ENCODE measurements at regions not wholly inside any gene's neighbourhood (a gene's known extent, or its start where the extent isn't known, plus 50 kb on each side); places are given as distances from the start of the nearest gene placed in this dataset.
A peak's percentile ranks its signal among the peaks of the same experiment; 100 is the strongest.

DNA sequence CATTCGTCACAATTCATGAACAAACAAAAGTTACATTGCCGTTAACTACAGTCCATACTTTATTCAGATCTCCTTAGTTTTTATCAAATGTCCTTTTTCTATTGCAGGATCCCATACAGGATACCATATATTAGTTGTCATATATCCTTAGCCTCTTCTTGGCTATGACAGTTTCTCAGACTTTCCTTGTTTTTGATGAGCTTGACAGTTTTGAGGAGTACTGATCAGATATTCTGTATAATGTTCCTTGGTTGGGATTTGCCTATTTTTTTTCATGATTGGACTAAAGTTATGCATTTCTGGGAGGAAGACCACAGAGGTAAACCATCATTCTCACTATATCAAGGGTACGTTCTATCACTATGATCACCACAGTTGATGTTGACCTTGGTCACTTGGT is 1627.4 kb upstream of the C9orf72 start:
- H2BK12ac ChIP-seq (ENCODE audit: low read length in 2 of 2), result no peak overlapping the region
- WGBS, result 97% methylated on average over 2 of the region's 3 CpGs
- H3K9me3 ChIP-seq (ENCODE audit: control insufficient read depth, low read length), result no peaks in the 10 kb centered on the region
- H3K14ac ChIP-seq (ENCODE audit: low read length in 2 of 2), result no peak overlapping the region
- no peaks in the 10 kb centered on the region for H3K27me3 ChIP-seq (ENCODE audit: control insufficient read depth in 1 of 2, insufficient read depth in 1 of 2, low read length in 2 of 2)
- H4K91ac ChIP-seq (ENCODE audit: low read length), result no peak overlapping the region
- no peak overlapping the region for H3K4ac ChIP-seq (ENCODE audit: low read depth in 1 of 2, low read length in 2 of 2)
- H3K4me3 ChIP-seq (ENCODE audit: insufficient read depth in 1 of 2, low read depth in 1 of 2, low read length in 2 of 2), result no peak overlapping the region
- H2BK120ac ChIP-seq (ENCODE audit: low read depth, low read length), result no peak overlapping the region
- no peak overlapping the region for H2AK5ac ChIP-seq (ENCODE audit: low read length, severe bottlenecking)
- H3K27ac ChIP-seq (ENCODE audit: low read length, poor library complexity, severe bottlenecking), result no peak overlapping the region
- no peaks in the 10 kb centered on the region for H3K4me1 ChIP-seq (ENCODE audit: control insufficient read depth, insufficient read depth, low read depth, low read length)
- H3K23ac ChIP-seq (ENCODE audit: low read length in 2 of 2), result no peak overlapping the region
- H3K18ac ChIP-seq (ENCODE audit: low read depth in 1 of 2, low read length in 2 of 2), result no peak overlapping the region
- H3K9ac ChIP-seq (ENCODE audit: low read length), result no peak overlapping the region
- no peak overlapping the region for H2AFZ ChIP-seq (ENCODE audit: low read depth, low read length)
- H3K4me2 ChIP-seq (ENCODE audit: low read length, poor library complexity, severe bottlenecking), result no peak overlapping the region
- no peak overlapping the region for H4K8ac ChIP-seq (ENCODE audit: low read length)
- DNase-seq, result no peak
- no peak overlapping the region for H2BK15ac ChIP-seq (ENCODE audit: low read depth, poor library complexity, severe bottlenecking)
- no peaks in the 10 kb centered on the region for H3K79me1 ChIP-seq (replicated peaks; ENCODE audit: low read length, poor library complexity, severe bottlenecking)
- no peak overlapping the region for H2BK5ac ChIP-seq (ENCODE audit: low read depth, low read length, poor library complexity, severe bottlenecking)
- no peaks in the 10 kb centered on the region for H3K36me3 ChIP-seq (ENCODE audit: control insufficient read depth in 1 of 2, insufficient read depth in 2 of 2, low read depth in 1 of 2, low read length in 2 of 2)

DNA sequence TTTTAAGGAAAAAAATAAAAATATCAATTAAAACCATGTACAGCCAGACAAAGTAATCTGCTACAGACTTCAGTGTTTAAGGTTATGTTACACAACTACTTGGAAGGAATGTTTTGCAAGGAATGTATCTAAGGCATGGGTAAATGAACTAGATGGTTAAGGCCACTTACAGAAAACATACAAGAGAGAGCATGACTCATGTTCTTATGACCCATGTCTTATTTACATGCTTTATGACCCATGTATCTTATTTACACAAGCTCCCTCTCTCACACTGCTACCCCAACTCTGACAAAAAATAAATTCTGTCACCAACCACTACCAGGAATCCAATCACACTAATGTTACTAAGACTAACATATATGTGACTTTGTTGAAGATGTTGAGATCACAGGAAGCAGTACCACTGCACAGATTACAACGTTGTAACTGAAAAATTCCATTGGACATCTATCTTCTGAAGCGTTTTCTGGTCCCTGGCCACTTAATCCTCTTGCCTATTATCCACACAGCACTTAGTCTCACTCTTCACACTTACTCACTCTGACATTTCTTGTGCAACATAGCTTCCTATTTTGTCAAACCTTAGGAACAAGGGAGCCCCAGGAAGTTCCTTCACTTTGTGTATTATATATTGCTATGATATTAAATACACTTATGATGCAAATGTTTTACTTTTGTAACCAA is 1630.1 kb upstream of the C9orf72 start:
- H3K4me1 ChIP-seq (ENCODE audit: control insufficient read depth, insufficient read depth, low read depth, low read length), result no peaks in the 10 kb centered on the region
- no peak overlapping the region for H3K4me3 ChIP-seq (ENCODE audit: insufficient read depth in 1 of 2, low read depth in 1 of 2, low read length in 2 of 2)
- H2BK15ac ChIP-seq (ENCODE audit: low read depth, poor library complexity, severe bottlenecking), result no peak overlapping the region
- no peaks in the 10 kb centered on the region for H3K36me3 ChIP-seq (ENCODE audit: control insufficient read depth in 1 of 2, insufficient read depth in 2 of 2, low read depth in 1 of 2, low read length in 2 of 2)
- H3K9me3 ChIP-seq (ENCODE audit: control insufficient read depth, low read length), result no peaks in the 10 kb centered on the region
- no peak overlapping the region for H2AK5ac ChIP-seq (ENCODE audit: low read length, severe bottlenecking)
- H3K18ac ChIP-seq (ENCODE audit: low read depth in 1 of 2, low read length in 2 of 2), result no peak overlapping the region
- no peak overlapping the region for H4K8ac ChIP-seq (ENCODE audit: low read length)
- no peak overlapping the region for H2AFZ ChIP-seq (ENCODE audit: low read depth, low read length)
- no peak overlapping the region for H4K91ac ChIP-seq (ENCODE audit: low read length)
- H3K9ac ChIP-seq (ENCODE audit: low read length), result no peak overlapping the region
- H3K4ac ChIP-seq (ENCODE audit: low read depth in 1 of 2, low read length in 2 of 2), result no peak overlapping the region
- H2BK12ac ChIP-seq (ENCODE audit: low read length in 2 of 2), result no peak overlapping the region
- H3K23ac ChIP-seq (ENCODE audit: low read length in 2 of 2), result no peak overlapping the region
- H3K14ac ChIP-seq (ENCODE audit: low read length in 2 of 2), result no peak overlapping the region
- no peak overlapping the region for H3K4me2 ChIP-seq (ENCODE audit: low read length, poor library complexity, severe bottlenecking)
- no peaks in the 10 kb centered on the region for H3K79me1 ChIP-seq (replicated peaks; ENCODE audit: low read length, poor library complexity, severe bottlenecking)
- 28% methylated on average over 2 of the region's 2 CpGs for WGBS
- H2BK5ac ChIP-seq (ENCODE audit: low read depth, low read length, poor library complexity, severe bottlenecking), result no peak overlapping the region
- no peak overlapping the region for H2BK120ac ChIP-seq (ENCODE audit: low read depth, low read length)
- peak; percentile 86 for DNase-seq
- no peaks in the 10 kb centered on the region for H3K27me3 ChIP-seq (ENCODE audit: control insufficient read depth in 1 of 2, insufficient read depth in 1 of 2, low read length in 2 of 2)
- no peak overlapping the region for H3K27ac ChIP-seq (ENCODE audit: low read length, poor library complexity, severe bottlenecking)

DNA sequence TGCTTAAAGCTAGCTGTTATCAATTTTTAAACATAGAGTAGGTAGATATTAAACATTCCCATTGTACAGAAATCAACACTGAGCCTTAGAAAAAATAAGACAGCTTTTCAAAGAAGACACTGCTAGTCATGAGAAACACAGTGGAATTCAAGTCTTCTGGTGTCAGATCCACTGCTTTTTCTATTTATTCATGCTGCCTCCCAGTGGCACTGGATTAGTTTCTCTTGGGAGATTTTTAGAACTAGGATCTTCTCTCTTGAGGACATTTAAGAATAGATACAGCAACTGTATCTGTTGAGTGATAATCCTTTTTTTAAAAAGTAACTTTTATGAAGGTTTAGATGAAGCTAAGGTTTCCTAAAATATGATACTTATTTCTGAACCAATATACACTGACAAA is 1635.4 kb upstream of the C9orf72 start:
- peaks cover 6% of the 10 kb centered on the region for H3K4me1 ChIP-seq (ENCODE audit: control insufficient read depth, insufficient read depth, low read depth, low read length)
- no peaks in the 10 kb centered on the region for H3K36me3 ChIP-seq (ENCODE audit: control insufficient read depth in 1 of 2, insufficient read depth in 2 of 2, low read depth in 1 of 2, low read length in 2 of 2)
- H2BK15ac ChIP-seq (ENCODE audit: low read depth, poor library complexity, severe bottlenecking), result no peak overlapping the region
- no peak overlapping the region for H2AK5ac ChIP-seq (ENCODE audit: low read length, severe bottlenecking)
- no peak overlapping the region for H3K4ac ChIP-seq (ENCODE audit: low read depth in 1 of 2, low read length in 2 of 2)
- no peak overlapping the region for H2BK12ac ChIP-seq (ENCODE audit: low read length in 2 of 2)
- H3K14ac ChIP-seq (ENCODE audit: low read length in 2 of 2), result no peak overlapping the region
- no peak overlapping the region for H3K18ac ChIP-seq (ENCODE audit: low read depth in 1 of 2, low read length in 2 of 2)
- no peak overlapping the region for H3K4me2 ChIP-seq (ENCODE audit: low read length, poor library complexity, severe bottlenecking)
- H2AFZ ChIP-seq (ENCODE audit: low read depth, low read length), result no peak overlapping the region
- no peak overlapping the region for H2BK120ac ChIP-seq (ENCODE audit: low read depth, low read length)
- H3K4me3 ChIP-seq (ENCODE audit: insufficient read depth in 1 of 2, low read depth in 1 of 2, low read length in 2 of 2), result no peak overlapping the region
- no peak for DNase-seq
- no peaks in the 10 kb centered on the region for H3K9me3 ChIP-seq (ENCODE audit: control insufficient read depth, low read length)
- no peak overlapping the region for H2BK5ac ChIP-seq (ENCODE audit: low read depth, low read length, poor library complexity, severe bottlenecking)
- no peak overlapping the region for H4K91ac ChIP-seq (ENCODE audit: low read length)
- H3K27me3 ChIP-seq (ENCODE audit: control insufficient read depth in 1 of 2, insufficient read depth in 1 of 2, low read length in 2 of 2), result peaks cover 0 to 29% of the 10 kb centered on the region in 2 experiments
- H3K27ac ChIP-seq (ENCODE audit: low read length, poor library complexity, severe bottlenecking), result no peak overlapping the region
- H4K8ac ChIP-seq (ENCODE audit: low read length), result no peak overlapping the region
- H3K23ac ChIP-seq (ENCODE audit: low read length in 2 of 2), result no peak overlapping the region
- H3K9ac ChIP-seq (ENCODE audit: low read length), result no peak overlapping the region
- peaks cover 4% of the 10 kb centered on the region for H3K79me1 ChIP-seq (replicated peaks; ENCODE audit: low read length, poor library complexity, severe bottlenecking)

DNA sequence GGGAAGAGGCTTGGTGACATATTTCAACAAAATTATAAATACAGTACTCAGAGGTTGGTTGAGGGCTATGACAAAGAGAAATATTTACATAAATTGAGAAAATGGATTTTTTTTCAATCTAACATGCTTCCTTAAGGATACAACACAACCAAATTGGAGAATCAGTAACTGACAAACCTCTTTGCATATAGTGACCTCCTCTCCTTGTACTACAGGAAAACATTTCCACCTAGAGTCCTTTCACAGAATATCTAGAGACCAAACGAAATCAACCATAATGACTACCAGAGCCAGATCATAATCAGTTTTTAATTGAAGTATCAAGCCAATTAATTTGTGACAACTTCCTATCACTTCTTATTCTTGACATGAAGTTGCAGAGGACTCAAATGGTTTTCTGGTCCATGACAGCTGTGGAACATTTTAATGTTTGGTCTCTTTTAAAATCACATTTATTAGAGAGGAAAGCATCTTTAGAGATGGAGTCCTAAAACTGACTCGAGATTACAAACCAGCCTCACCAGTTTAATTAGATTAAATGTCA is 1636.5 kb upstream of the C9orf72 start:
- Histone ChIP-seq H2AK5ac (ENCODE audit: low read length, severe bottlenecking) (no peak overlapping the region), H3K9me3 (ENCODE audit: control insufficient read depth, low read length) (no peaks in the 10 kb centered on the region), H4K8ac (ENCODE audit: low read length) (no peak overlapping the region), H3K36me3 (ENCODE audit: control insufficient read depth in 1 of 2, insufficient read depth in 2 of 2, low read depth in 1 of 2, low read length in 2 of 2) (no peaks in the 10 kb centered on the region), H3K14ac (ENCODE audit: low read length in 2 of 2) (no peak overlapping the region), H3K27me3 (ENCODE audit: control insufficient read depth in 1 of 2, insufficient read depth in 1 of 2, low read length in 2 of 2) (peaks cover 0 to 40% of the 10 kb centered on the region in 2 experiments), H3K27ac (ENCODE audit: low read length, poor library complexity, severe bottlenecking) (no peak overlapping the region), H3K18ac (ENCODE audit: low read depth in 1 of 2, low read length in 2 of 2) (no peak overlapping the region), H2BK12ac (ENCODE audit: low read length in 2 of 2) (no peak overlapping the region), H2BK120ac (ENCODE audit: low read depth, low read length) (no peak overlapping the region), H3K9ac (ENCODE audit: low read length) (no peak overlapping the region), H2BK15ac (ENCODE audit: low read depth, poor library complexity, severe bottlenecking) (no peak overlapping the region), H3K23ac (ENCODE audit: low read length in 2 of 2) (no peak overlapping the region), H3K4me2 (ENCODE audit: low read length, poor library complexity, severe bottlenecking) (no peak overlapping the region), H3K4me1 (ENCODE audit: control insufficient read depth, insufficient read depth, low read depth, low read length) (peaks cover 6% of the 10 kb centered on the region), H2BK5ac (ENCODE audit: low read depth, low read length, poor library complexity, severe bottlenecking) (no peak overlapping the region), H3K79me1 (replicated peaks; ENCODE audit: low read length, poor library complexity, severe bottlenecking) (peaks cover 4% of the 10 kb centered on the region), H2AFZ (ENCODE audit: low read depth, low read length) (no peak overlapping the region), H3K4me3 (ENCODE audit: insufficient read depth in 1 of 2, low read depth in 1 of 2, low read length in 2 of 2) (no peak overlapping the region), H3K4ac (ENCODE audit: low read depth in 1 of 2, low read length in 2 of 2) (no peak overlapping the region), H4K91ac (ENCODE audit: low read length) (no peak overlapping the region)
- DNase-seq, result no peak
- WGBS, result 33% methylated on average over 1 of the region's 2 CpGs
